SKM-1 treated with dmso at 0.1 percent for 144 hours (cell line): ENCODE measurements at regions not wholly inside any gene's neighbourhood (a gene's known extent, or its start where the extent isn't known, plus 50 kb on each side); places are given as distances from the start of the nearest gene placed in this dataset.
"Not testable (repeated sequence)": the region's sequence is repeated elsewhere in the genome, so short reads cannot be mapped to it uniquely, and the experiment has no call there.

Experiments used
- DNase-seq: peaks from one replicate; lab custom pipeline; 2025; ENCODE audit not compliant: unreplicated experiment; lab: John Stamatoyannopoulos, UW

GRCh38 chr19:14285726-14286125 is 79.8 kb upstream of the ADGRL1 start:
- DNase-seq: not testable (repeated sequence)

- DNase-seq: not testable (repeated sequence)
Measured at GRCh38 chr19:14283813-14284520, 78.0 kb upstream of the ADGRL1 start.

- DNase-seq: not testable (repeated sequence)
Measured at GRCh38 chr19:14279270-14279669, 73.3 kb upstream of the ADGRL1 start.

GRCh38 chr19:14277608-14278007 is 71.6 kb upstream of the ADGRL1 start:
- DNase-seq: no peak

- DNase-seq: not testable (repeated sequence)
Measured at GRCh38 chr19:14275823-14276222, 69.9 kb upstream of the ADGRL1 start.

GRCh38 chr19:14272623-14273022 is 66.7 kb upstream of the ADGRL1 start:
- no peak for DNase-seq

GRCh38 chr19:14271840-14272239 is 65.9 kb upstream of the ADGRL1 start:
- no peak for DNase-seq

GRCh38 chr19:14270557-14270956 is 64.6 kb upstream of the ADGRL1 start:
- not testable (repeated sequence) for DNase-seq

GRCh38 chr19:14267224-14267741 is 61.3 kb upstream of the ADGRL1 start:
- no peak for DNase-seq

- not testable (repeated sequence) for DNase-seq
Measured at GRCh38 chr19:14266208-14266607, 60.2 kb upstream of the ADGRL1 start.

GRCh38 chr19:14265290-14266036 is 59.5 kb upstream of the ADGRL1 start:
- no peak for DNase-seq

GRCh38 chr19:14255902-14256649 is 50.1 kb upstream of the ADGRL1 start:
- not testable (repeated sequence) for DNase-seq
